ENCODE measurements at regions not wholly inside any gene's neighbourhood (a gene's known extent, or its start where the extent isn't known, plus 50 kb on each side); places are given as distances from the start of the nearest gene placed in this dataset.

- Histone ChIP-seq H3K27ac (no peak overlapping the region), H3K4me3 (no peak overlapping the region), H3K9ac (no peak overlapping the region), H3K27me3 (no peaks in the 10 kb centered on the region), H3F3A (ENCODE audit: low read depth) (no peaks in the 10 kb centered on the region), H3K36me3 (peaks cover 3% of the 10 kb centered on the region), H3K9me3 (ENCODE audit: low read depth) (peaks cover 9% of the 10 kb centered on the region), H3K4me1 (peaks cover 7% of the 10 kb centered on the region), H3K79me2 (ENCODE audit: low read depth) (no peaks in the 10 kb centered on the region), H3K4me2 (no peak overlapping the region), H2AFZ (replicated peaks) (no peak overlapping the region), H4K20me1 (ENCODE audit: low read depth) (no peaks in the 10 kb centered on the region)
- TF ChIP-seq EZH2 (IDR thresholded peaks at IDR 0.05) (no peak), EZH2phosphoT487 (IDR thresholded peaks at IDR 0.05) (no peak)
- TF ChIP-seq, protein P1, sequence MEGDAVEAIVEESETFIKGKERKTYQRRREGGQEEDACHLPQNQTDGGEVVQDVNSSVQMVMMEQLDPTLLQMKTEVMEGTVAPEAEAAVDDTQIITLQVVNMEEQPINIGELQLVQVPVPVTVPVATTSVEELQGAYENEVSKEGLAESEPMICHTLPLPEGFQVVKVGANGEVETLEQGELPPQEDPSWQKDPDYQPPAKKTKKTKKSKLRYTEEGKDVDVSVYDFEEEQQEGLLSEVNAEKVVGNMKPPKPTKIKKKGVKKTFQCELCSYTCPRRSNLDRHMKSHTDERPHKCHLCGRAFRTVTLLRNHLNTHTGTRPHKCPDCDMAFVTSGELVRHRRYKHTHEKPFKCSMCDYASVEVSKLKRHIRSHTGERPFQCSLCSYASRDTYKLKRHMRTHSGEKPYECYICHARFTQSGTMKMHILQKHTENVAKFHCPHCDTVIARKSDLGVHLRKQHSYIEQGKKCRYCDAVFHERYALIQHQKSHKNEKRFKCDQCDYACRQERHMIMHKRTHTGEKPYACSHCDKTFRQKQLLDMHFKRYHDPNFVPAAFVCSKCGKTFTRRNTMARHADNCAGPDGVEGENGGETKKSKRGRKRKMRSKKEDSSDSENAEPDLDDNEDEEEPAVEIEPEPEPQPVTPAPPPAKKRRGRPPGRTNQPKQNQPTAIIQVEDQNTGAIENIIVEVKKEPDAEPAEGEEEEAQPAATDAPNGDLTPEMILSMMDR (IDR thresholded peaks at IDR 0.05) = no peak
- H3K4me3 Mint-ChIP-seq = no peak overlapping the region
- H3K36me3 Mint-ChIP-seq = no peaks in the 10 kb centered on the region
- no peak overlapping the region for H3K27ac Mint-ChIP-seq
- H3K9me3 Mint-ChIP-seq = no peaks in the 10 kb centered on the region
- DNase-seq (ENCODE audit: low spot score) = no peak
- H3K4me1 Mint-ChIP-seq = no peaks in the 10 kb centered on the region
- H3K27me3 Mint-ChIP-seq (ENCODE audit: insufficient read depth, low read depth) = no peaks in the 10 kb centered on the region
Observed at GRCh38 chr6:137655291-137655690, 161.1 kb upstream of the OLIG3 start.

DNA sequence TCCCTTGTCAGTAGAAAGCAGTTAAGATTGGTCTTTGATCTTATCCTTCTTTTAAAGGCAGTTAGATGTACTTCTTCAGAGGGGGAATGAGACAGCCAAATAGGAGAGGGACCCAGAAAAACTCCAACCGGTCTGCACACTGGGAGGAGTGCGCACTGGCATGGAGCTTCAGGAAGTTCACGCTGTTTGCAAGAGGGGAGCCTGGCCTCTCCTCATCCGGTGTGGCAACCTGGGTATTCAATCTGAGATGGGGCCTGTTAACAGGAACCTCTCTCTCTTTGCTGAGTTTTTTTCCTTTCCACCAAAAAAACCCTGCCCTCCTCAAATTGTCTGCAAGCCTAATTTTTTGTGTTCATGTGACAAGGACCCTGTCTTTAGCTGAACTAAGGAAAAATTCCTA is 162.5 kb upstream of the OLIG3 start:
- H3K4me3 Mint-ChIP-seq = no peak overlapping the region
- Histone ChIP-seq H3K27ac (no peak overlapping the region), H3K4me3 (no peak overlapping the region), H3K79me2 (ENCODE audit: low read depth) (no peaks in the 10 kb centered on the region), H3K27me3 (no peaks in the 10 kb centered on the region), H3K4me1 (peaks cover 11% of the 10 kb centered on the region), H3K9ac (no peak overlapping the region), H2AFZ (replicated peaks) (no peak overlapping the region), H3K36me3 (peaks cover 3% of the 10 kb centered on the region), H3K9me3 (ENCODE audit: low read depth) (peaks cover 9% of the 10 kb centered on the region), H3K4me2 (no peak overlapping the region), H4K20me1 (ENCODE audit: low read depth) (no peaks in the 10 kb centered on the region), H3F3A (ENCODE audit: low read depth) (no peaks in the 10 kb centered on the region)
- no peaks in the 10 kb centered on the region for H3K36me3 Mint-ChIP-seq
- TF ChIP-seq, protein P1 (IDR thresholded peaks at IDR 0.05) = no peak
- TF ChIP-seq EZH2 (IDR thresholded peaks at IDR 0.05) (no peak), EZH2phosphoT487 (IDR thresholded peaks at IDR 0.05) (no peak)
- no peak for DNase-seq (ENCODE audit: low spot score)
- H3K4me1 Mint-ChIP-seq = no peaks in the 10 kb centered on the region
- H3K27ac Mint-ChIP-seq = no peak overlapping the region
- no peaks in the 10 kb centered on the region for H3K27me3 Mint-ChIP-seq (ENCODE audit: insufficient read depth, low read depth)
- no peaks in the 10 kb centered on the region for H3K9me3 Mint-ChIP-seq

DNA sequence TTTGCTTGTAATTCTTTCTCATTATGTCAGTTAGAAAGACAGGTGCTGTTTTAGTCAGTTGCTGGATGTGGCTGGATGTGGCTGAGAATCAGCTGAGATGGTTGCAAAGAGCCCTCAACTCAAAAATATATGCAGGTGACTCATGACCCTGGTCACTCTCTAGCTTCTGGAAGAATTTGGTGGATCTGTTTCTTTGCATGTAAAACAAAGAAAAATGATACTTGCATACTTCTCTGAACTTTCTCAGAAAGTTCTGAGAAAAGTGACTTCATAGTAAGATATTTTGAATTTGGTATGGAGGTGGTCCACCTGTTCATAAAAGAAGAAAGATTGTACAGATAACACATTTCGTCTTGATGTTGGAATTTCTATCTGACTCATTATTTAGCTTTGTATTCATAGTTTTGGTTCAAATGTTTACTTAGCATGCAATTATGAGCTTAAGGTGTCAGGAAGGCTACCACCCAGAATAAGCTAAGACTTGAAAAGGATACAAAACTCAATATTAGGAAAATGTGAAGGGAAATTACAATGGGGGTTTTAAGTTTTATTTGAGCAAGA is 163.2 kb upstream of the OLIG3 start:
- H3K4me2 ChIP-seq = no peak overlapping the region
- Mint-ChIP-seq H3K27ac (no peak overlapping the region), H3K9me3 (no peaks in the 10 kb centered on the region), H3K4me3 (no peak overlapping the region), H3K36me3 (no peaks in the 10 kb centered on the region), H3K4me1 (no peaks in the 10 kb centered on the region), H3K27me3 (ENCODE audit: insufficient read depth, low read depth) (no peaks in the 10 kb centered on the region)
- DNase-seq (ENCODE audit: low spot score) = no peak
- peaks cover 9% of the 10 kb centered on the region for H3K9me3 ChIP-seq (ENCODE audit: low read depth)
- H3F3A ChIP-seq (ENCODE audit: low read depth) = no peaks in the 10 kb centered on the region
- H3K9ac ChIP-seq = no peak overlapping the region
- TF ChIP-seq EZH2phosphoT487 (IDR thresholded peaks at IDR 0.05) (no peak), EZH2 (IDR thresholded peaks at IDR 0.05) (no peak)
- TF ChIP-seq, protein P1 (IDR thresholded peaks at IDR 0.05) = no peak
- H2AFZ ChIP-seq (replicated peaks) = no peak overlapping the region
- no peak overlapping the region for H3K4me3 ChIP-seq
- no peaks in the 10 kb centered on the region for H3K79me2 ChIP-seq (ENCODE audit: low read depth)
- no peaks in the 10 kb centered on the region for H3K27me3 ChIP-seq
- H3K27ac ChIP-seq = no peak overlapping the region
- H4K20me1 ChIP-seq (ENCODE audit: low read depth) = no peaks in the 10 kb centered on the region
- H3K4me1 ChIP-seq = peaks cover 11% of the 10 kb centered on the region
- peaks cover 3% of the 10 kb centered on the region for H3K36me3 ChIP-seq

All from neural progenitor cell (in vitro differentiated cells).